Gastrocnemius medialis (tissue), 4 donors: ENCODE measurements at regions not wholly inside any gene's neighbourhood (a gene's known extent, or its start where the extent isn't known, plus 50 kb on each side); places are given as distances from the start of the nearest gene placed in this dataset.

Experiments used
- CTCF ChIP-seq, 5 experiments: fragments of 450-650 bp in 3 of 5; fragments of 200-600 bp in 2 of 5; sonication (generic) in 2 of 5; IDR thresholded peaks in 4 of 5; conservative IDR thresholded peaks in 1 of 5; 1 replicate in 4 of 5; 2 replicates in 1 of 5; pipeline ENCODE4 v1.5.1; 2016 to 2019; ENCODE audit warnings: antibody characterized with exemption in 5 of 5, mild to moderate bottlenecking in 3 of 5, moderate library complexity in 3 of 5
- POLR2A ChIP-seq, 2 donors: fragments of 450-650 bp; IDR thresholded peaks; one replicate each; pipeline ENCODE4 v1.6.1; 2017; ENCODE audit warnings: antibody characterized with exemption in 2 of 2, mild to moderate bottlenecking in 2 of 2, moderate library complexity in 2 of 2

- TF ChIP-seq CTCF (IDR thresholded peaks at IDR 0.05 in 4 of 5, conservative IDR thresholded peaks at IDR 0.05 in 1 of 5): no peak
- no peak for TF ChIP-seq POLR2A (IDR thresholded peaks at IDR 0.05)
Observed at GRCh38 chr13:33548069-33548468, 262.5 kb upstream of the STARD13 start.
